Parathyroid adenoma (tissue), 2 donors: ENCODE measurements at regions not wholly inside any gene's neighbourhood (a gene's known extent, or its start where the extent isn't known, plus 50 kb on each side); places are given as distances from the start of the nearest gene placed in this dataset.

ENCODE experiments used
- H2AFZ ChIP-seq: fragments of 300-600 bp; sonication (generic); one replicate; pipeline ENCODE4 v1.7.0; 2017; ENCODE audit warnings: antibody characterized with exemption, mild to moderate bottlenecking
- H3K27ac ChIP-seq: fragments of 300-600 bp; sonication (generic); one replicate; pipeline ENCODE4 v1.7.0; 2017
- H3K27me3 ChIP-seq: fragments of 300-600 bp; sonication (generic); one replicate; pipeline ENCODE4 v1.7.0; 2017; ENCODE audit warnings: low read length; ENCODE audit not compliant: control insufficient read depth, insufficient read depth
- H3K36me3 ChIP-seq: fragments of 300-600 bp; sonication (generic); one replicate; pipeline ENCODE4 v1.7.0; 2017; ENCODE audit warnings: low read length; ENCODE audit not compliant: control insufficient read depth, insufficient read depth
- H3K4me1 ChIP-seq: fragments of 300-600 bp; sonication (generic); one replicate; pipeline ENCODE4 v1.7.0; 2017; ENCODE audit warnings: control low read depth
- H3K4me2 ChIP-seq: fragments of 300-600 bp; sonication (generic); one replicate; pipeline ENCODE4 v1.7.0; 2017; ENCODE audit warnings: low read length
- H3K4me3 ChIP-seq: fragments of 300-600 bp; sonication (generic); one replicate; pipeline ENCODE4 v1.7.0; 2017; ENCODE audit warnings: low read depth, low read length
- H3K79me2 ChIP-seq: fragments of 300-600 bp; sonication (generic); one replicate; pipeline ENCODE4 v1.7.0; 2017; ENCODE audit warnings: control low read depth
- H3K9ac ChIP-seq: fragments of 300-600 bp; sonication (generic); one replicate; pipeline ENCODE4 v1.7.0; 2017; ENCODE audit warnings: mild to moderate bottlenecking
- H3K9me3 ChIP-seq: fragments of 300-600 bp; sonication (generic); one replicate; pipeline ENCODE4 v1.7.0; 2017; ENCODE audit warnings: low read length; ENCODE audit not compliant: control insufficient read depth
- CTCF ChIP-seq: fragments of 300-600 bp; sonication (generic); IDR thresholded peaks from one replicate; pipeline ENCODE4 v1.7.0; 2017; ENCODE audit warnings: antibody characterized with exemption, mild to moderate bottlenecking
- donor health status: primary hyperparathyroidism.

- Histone ChIP-seq H3K9me3 (no peaks in the 10 kb centered on the region), H3K9ac (no peak overlapping the region), H3K4me3 (no peak overlapping the region), H3K79me2 (no peaks in the 10 kb centered on the region), H3K4me1 (no peaks in the 10 kb centered on the region), H3K27ac (no peak overlapping the region), H3K4me2 (no peak overlapping the region), H2AFZ (no peak overlapping the region), H3K27me3 (no peaks in the 10 kb centered on the region), H3K36me3 (no peaks in the 10 kb centered on the region)
- TF ChIP-seq CTCF: no peak
These were observed 76.1 kb upstream of the TMEM33 start for GRCh38 chr4:41859087-41859486.

- H3K27ac ChIP-seq: no peak overlapping the region
- H2AFZ ChIP-seq: no peak overlapping the region
- no peak overlapping the region for H3K4me3 ChIP-seq
- H3K27me3 ChIP-seq: no peaks in the 10 kb centered on the region
- H3K9ac ChIP-seq: no peak overlapping the region
- H3K4me1 ChIP-seq: no peaks in the 10 kb centered on the region
- H3K79me2 ChIP-seq: no peaks in the 10 kb centered on the region
- no peaks in the 10 kb centered on the region for H3K36me3 ChIP-seq
- H3K9me3 ChIP-seq: no peaks in the 10 kb centered on the region
- H3K4me2 ChIP-seq: no peak overlapping the region
- no peak for TF ChIP-seq CTCF
These were observed 78.0 kb upstream of the TMEM33 start for GRCh38 chr4:41857226-41857641.

GRCh38 chr4:41856797-41857196, 78.4 kb upstream of the TMEM33 start:
- Histone ChIP-seq H3K27me3 (no peaks in the 10 kb centered on the region), H3K4me2 (no peak overlapping the region), H3K79me2 (no peaks in the 10 kb centered on the region), H3K4me3 (no peak overlapping the region), H3K9me3 (no peaks in the 10 kb centered on the region), H3K9ac (no peak overlapping the region), H2AFZ (no peak overlapping the region), H3K27ac (no peak overlapping the region), H3K4me1 (no peaks in the 10 kb centered on the region), H3K36me3 (no peaks in the 10 kb centered on the region)
- TF ChIP-seq CTCF: no peak

- H3K9me3 ChIP-seq: no peaks in the 10 kb centered on the region
These were observed 81.3 kb upstream of the TMEM33 start for GRCh38 chr4:41853973-41854372.

More at GRCh38 chr4:41853973-41854372, 81.3 kb upstream of the TMEM33 start:
- no peak overlapping the region for H3K4me2 ChIP-seq
- no peak for TF ChIP-seq CTCF
- no peaks in the 10 kb centered on the region for H3K27me3 ChIP-seq
- no peak overlapping the region for H2AFZ ChIP-seq
- no peak overlapping the region for H3K9ac ChIP-seq
- H3K27ac ChIP-seq: no peak overlapping the region
- H3K4me3 ChIP-seq: no peak overlapping the region
- no peaks in the 10 kb centered on the region for H3K36me3 ChIP-seq
- no peaks in the 10 kb centered on the region for H3K79me2 ChIP-seq
- no peaks in the 10 kb centered on the region for H3K4me1 ChIP-seq
